ENCODE measurements at regions not wholly inside any gene's neighbourhood (a gene's known extent, or its start where the extent isn't known, plus 50 kb on each side); places are given as distances from the start of the nearest gene placed in this dataset.

- Histone ChIP-seq H3K4me1 (ENCODE audit: control insufficient read depth, insufficient read depth, low read length) (no peaks in the 10 kb centered on the region), H3K27ac (ENCODE audit: low read length) (no peak overlapping the region), H3K9me3 (ENCODE audit: control insufficient read depth, insufficient read depth, low read length) (no peaks in the 10 kb centered on the region), H3K36me3 (ENCODE audit: control insufficient read depth, insufficient read depth, low read length) (no peaks in the 10 kb centered on the region), H3K27me3 (ENCODE audit: control insufficient read depth, insufficient read depth, low read length) (no peaks in the 10 kb centered on the region), H3K4me3 (ENCODE audit: low read length) (no peak overlapping the region)
- Mint-ChIP-seq H3K36me3 (no peaks in the 10 kb centered on the region), H3K9me3 (no peaks in the 10 kb centered on the region), H3K27ac (no peak overlapping the region), H3K4me3 (no peak overlapping the region), H3K27me3 (ENCODE audit: low read depth in 2 of 2) (peaks cover 11 to 25% of the 10 kb centered on the region in 2 donors), H3K4me1 (no peaks in the 10 kb centered on the region)
- DNase-seq (no peak), ATAC-seq (no peak)
- intact Hi-C loops (cut with micrococcal nuclease): no loop called here
- 75% methylated on average over 3 of the region's 3 CpGs for WGBS (ENCODE audit: insufficient coverage)
- no peak for TF ChIP-seq CTCF (IDR thresholded peaks at IDR 0.05)
Measured at GRCh38 chr12:76265424-76266180, 82.6 kb downstream of the BBS10 start.

GRCh38 chr12:76264611-76265012 lies 83.6 kb downstream of the BBS10 start:
- TF ChIP-seq CTCF (IDR thresholded peaks at IDR 0.05): no peak
- H3K4me1 Mint-ChIP-seq: no peaks in the 10 kb centered on the region
- Histone ChIP-seq H3K4me3 (ENCODE audit: low read length) (no peak overlapping the region), H3K27ac (ENCODE audit: low read length) (no peak overlapping the region), H3K9me3 (ENCODE audit: control insufficient read depth, insufficient read depth, low read length) (no peaks in the 10 kb centered on the region), H3K27me3 (ENCODE audit: control insufficient read depth, insufficient read depth, low read length) (no peaks in the 10 kb centered on the region), H3K36me3 (ENCODE audit: control insufficient read depth, insufficient read depth, low read length) (no peaks in the 10 kb centered on the region), H3K4me1 (ENCODE audit: control insufficient read depth, insufficient read depth, low read length) (no peaks in the 10 kb centered on the region)
- no peaks in the 10 kb centered on the region for H3K36me3 Mint-ChIP-seq
- H3K27ac Mint-ChIP-seq: no peak overlapping the region
- peaks cover 11 to 25% of the 10 kb centered on the region in 2 donors for H3K27me3 Mint-ChIP-seq (ENCODE audit: low read depth in 2 of 2)
- intact Hi-C loops (cut with micrococcal nuclease): no loop called here
- no peak overlapping the region for H3K4me3 Mint-ChIP-seq
- ATAC-seq: no peak
- DNase-seq: no peak
- H3K9me3 Mint-ChIP-seq: no peaks in the 10 kb centered on the region

GRCh38 chr12:76263696-76264095 lies 84.5 kb downstream of the BBS10 start:
- Histone ChIP-seq H3K4me1 (ENCODE audit: control insufficient read depth, insufficient read depth, low read length) (no peaks in the 10 kb centered on the region), H3K27ac (ENCODE audit: low read length) (no peak overlapping the region), H3K36me3 (ENCODE audit: control insufficient read depth, insufficient read depth, low read length) (no peaks in the 10 kb centered on the region), H3K4me3 (ENCODE audit: low read length) (no peak overlapping the region), H3K9me3 (ENCODE audit: control insufficient read depth, insufficient read depth, low read length) (no peaks in the 10 kb centered on the region), H3K27me3 (ENCODE audit: control insufficient read depth, insufficient read depth, low read length) (no peaks in the 10 kb centered on the region)
- H3K4me1 Mint-ChIP-seq: no peaks in the 10 kb centered on the region
- no peak for TF ChIP-seq CTCF (IDR thresholded peaks at IDR 0.05)
- H3K9me3 Mint-ChIP-seq: no peaks in the 10 kb centered on the region
- 74% methylated on average over 5 of the region's 7 CpGs for WGBS (ENCODE audit: insufficient coverage)
- DNase-seq (no peak), ATAC-seq (no peak)
- H3K27ac Mint-ChIP-seq: no peak overlapping the region
- H3K4me3 Mint-ChIP-seq: no peak overlapping the region
- H3K36me3 Mint-ChIP-seq: no peaks in the 10 kb centered on the region
- H3K27me3 Mint-ChIP-seq (ENCODE audit: low read depth in 2 of 2): peaks cover 11 to 25% of the 10 kb centered on the region in 2 donors
- intact Hi-C loops (cut with micrococcal nuclease): no loop called here

GRCh38 chr12:76260390-76260748 lies 87.8 kb downstream of the BBS10 start:
- Mint-ChIP-seq H3K27ac (no peak overlapping the region), H3K9me3 (no peaks in the 10 kb centered on the region), H3K36me3 (no peaks in the 10 kb centered on the region), H3K4me1 (no peaks in the 10 kb centered on the region), H3K27me3 (ENCODE audit: low read depth in 2 of 2) (peaks cover 11 to 17% of the 10 kb centered on the region in 2 donors), H3K4me3 (no peak overlapping the region)
- Histone ChIP-seq H3K27ac (ENCODE audit: low read length) (no peak overlapping the region), H3K36me3 (ENCODE audit: control insufficient read depth, insufficient read depth, low read length) (no peaks in the 10 kb centered on the region), H3K4me1 (ENCODE audit: control insufficient read depth, insufficient read depth, low read length) (no peaks in the 10 kb centered on the region), H3K9me3 (ENCODE audit: control insufficient read depth, insufficient read depth, low read length) (no peaks in the 10 kb centered on the region), H3K4me3 (ENCODE audit: low read length) (no peak overlapping the region), H3K27me3 (ENCODE audit: control insufficient read depth, insufficient read depth, low read length) (no peaks in the 10 kb centered on the region)
- DNase-seq (no peak), ATAC-seq (no peak)
- TF ChIP-seq CTCF (IDR thresholded peaks at IDR 0.05): no peak
- WGBS (ENCODE audit: insufficient coverage): 88% methylated on average over 1 of the region's 1 CpG
- intact Hi-C loops (cut with micrococcal nuclease): no loop called here

All from natural killer cell (primary cell).